GM18520 (cell line): ENCODE measurements at regions not wholly inside any gene's neighbourhood (a gene's known extent, or its start where the extent isn't known, plus 50 kb on each side); places are given as distances from the start of the nearest gene placed in this dataset.

Experiments
- ATAC-seq: cut with Tn5 transposase; IDR thresholded peaks from one replicate; pipeline ENCODE4 v1.9.1; 2021; ENCODE audit not compliant: unreplicated experiment

GRCh38 chr2:121897335-121897970 is 142.0 kb downstream of the TSN start:
- ATAC-seq = peak; percentile 91

- no peak for ATAC-seq
Observed at GRCh38 chr2:121898483-121898882, 143.0 kb downstream of the TSN start.

GRCh38 chr2:121900391-121900790 is 144.9 kb downstream of the TSN start:
- no peak for ATAC-seq

GRCh38 chr2:121902171-121902591 is 146.7 kb downstream of the TSN start:
- ATAC-seq = no peak

- no peak for ATAC-seq
Observed at GRCh38 chr2:121902616-121903015, 147.2 kb downstream of the TSN start.

GRCh38 chr2:121903037-121903689 is 147.7 kb downstream of the TSN start:
- no peak for ATAC-seq

- ATAC-seq = no peak
Observed at GRCh38 chr2:121904656-121905055, 149.2 kb downstream of the TSN start.

GRCh38 chr2:121905201-121905600 is 149.8 kb downstream of the TSN start:
- ATAC-seq = no peak

- no peak for ATAC-seq
Observed at GRCh38 chr2:121906170-121906569, 150.7 kb downstream of the TSN start.

- ATAC-seq = no peak
Observed at GRCh38 chr2:121907928-121908327, 152.5 kb downstream of the TSN start.

- no peak for ATAC-seq
Observed at GRCh38 chr2:121910139-121910538, 154.7 kb downstream of the TSN start.

- ATAC-seq = no peak
Observed at GRCh38 chr2:121911036-121911435, 155.6 kb downstream of the TSN start.

- ATAC-seq = no peak
Observed at GRCh38 chr2:121917143-121917542, 161.7 kb downstream of the TSN start.

- no peak for ATAC-seq
Observed at GRCh38 chr2:121918231-121918630, 162.8 kb downstream of the TSN start.

GRCh38 chr2:121919803-121920202 is 164.4 kb downstream of the TSN start:
- no peak for ATAC-seq

GRCh38 chr2:121925466-121925865 is 170.0 kb downstream of the TSN start:
- ATAC-seq = no peak

GRCh38 chr2:121943285-121943684 is 187.8 kb downstream of the TSN start:
- ATAC-seq = no peak

GRCh38 chr2:121944072-121944831 is 188.8 kb downstream of the TSN start:
- no peak for ATAC-seq

GRCh38 chr2:121947674-121948073 is 192.2 kb downstream of the TSN start:
- no peak for ATAC-seq

- ATAC-seq = no peak
Observed at GRCh38 chr2:121949271-121949670, 193.8 kb downstream of the TSN start.

- no peak for ATAC-seq
Observed at GRCh38 chr2:121955426-121955825, 200.0 kb downstream of the TSN start.

GRCh38 chr2:121955872-121956271 is 200.4 kb downstream of the TSN start:
- no peak for ATAC-seq
